HuH-7.5 (cell line): ENCODE measurements at regions not wholly inside any gene's neighbourhood (a gene's known extent, or its start where the extent isn't known, plus 50 kb on each side); places are given as distances from the start of the nearest gene placed in this dataset.

Experiments
- DNase-seq: peaks from one replicate; pipeline ENCODE4 v3.0.0; 2011; ENCODE audit warnings: low spot score

GRCh38 chr3:11089931-11090330 is 64.4 kb upstream of the HRH1 start:
- DNase-seq, result no peak

- DNase-seq, result no peak
Measured at GRCh38 chr3:11090551-11090950, 63.7 kb upstream of the HRH1 start.

GRCh38 chr3:11091088-11091590 is 63.2 kb upstream of the HRH1 start:
- DNase-seq, result no peak

- DNase-seq, result no peak
Measured at GRCh38 chr3:11091791-11092190, 62.5 kb upstream of the HRH1 start.

- no peak for DNase-seq
Measured at GRCh38 chr3:11093823-11094340, 60.4 kb upstream of the HRH1 start.

- DNase-seq, result no peak
Measured at GRCh38 chr3:11095932-11096265, 58.4 kb upstream of the HRH1 start.

- DNase-seq, result peak; percentile 38
Measured at GRCh38 chr3:11096266-11097139, 57.8 kb upstream of the HRH1 start.

GRCh38 chr3:11099306-11099705 is 55.0 kb upstream of the HRH1 start:
- no peak for DNase-seq
